Forelimb muscle (tissue), 1 donor: ENCODE measurements at regions not wholly inside any gene's neighbourhood (a gene's known extent, or its start where the extent isn't known, plus 50 kb on each side); places are given as distances from the start of the nearest gene placed in this dataset.

ENCODE experiments used
- DNase-seq: peaks from one replicate; pipeline ENCODE4 v3.0.0-alpha.2; 2013; ENCODE audit warnings: low read depth

DNA sequence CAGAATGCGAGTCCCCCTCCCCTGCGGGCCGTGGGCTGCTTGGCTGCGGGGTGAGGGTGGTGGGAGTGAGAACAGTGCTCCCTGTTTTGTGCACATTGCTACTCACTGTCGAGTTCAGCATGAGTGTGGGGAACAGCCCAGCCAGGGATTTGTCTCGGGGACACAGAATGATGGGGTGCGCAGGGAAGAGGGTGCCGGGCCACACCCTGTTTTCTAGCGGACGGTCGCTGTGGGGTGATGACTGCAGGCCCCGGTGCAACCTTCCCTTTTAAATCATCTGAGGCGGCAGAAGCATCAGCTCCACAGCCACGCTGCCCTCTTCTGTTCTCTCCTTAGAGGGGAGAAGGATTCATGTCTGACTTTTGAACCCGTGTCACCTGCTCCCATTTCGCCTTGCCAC is 1051.2 kb downstream of the TBC1D22A start:
- no peak for DNase-seq

DNA sequence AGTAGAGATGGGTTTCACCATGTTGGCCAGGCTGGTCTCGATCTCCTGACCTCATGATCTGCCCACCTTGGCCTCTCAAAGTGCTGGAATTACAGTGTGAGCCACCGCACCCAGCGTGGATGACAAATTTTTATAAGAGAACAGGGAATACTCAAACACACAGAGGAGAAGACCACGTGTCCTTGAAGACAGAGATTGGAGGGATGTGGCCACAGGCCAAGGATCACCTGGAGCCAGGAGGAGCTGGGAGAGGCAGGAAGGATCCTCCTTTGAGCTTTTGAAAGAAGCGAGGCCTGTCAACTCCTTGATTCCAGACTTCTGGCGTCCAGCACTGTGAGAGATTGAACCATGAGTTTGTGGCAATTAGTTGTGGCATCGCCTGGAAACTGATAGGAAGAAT is 1049.5 kb downstream of the TBC1D22A start:
- DNase-seq, result no peak

- DNase-seq, result no peak
These were observed 1048.4 kb downstream of the TBC1D22A start for GRCh38 chr22:47810505-47811500.

DNA sequence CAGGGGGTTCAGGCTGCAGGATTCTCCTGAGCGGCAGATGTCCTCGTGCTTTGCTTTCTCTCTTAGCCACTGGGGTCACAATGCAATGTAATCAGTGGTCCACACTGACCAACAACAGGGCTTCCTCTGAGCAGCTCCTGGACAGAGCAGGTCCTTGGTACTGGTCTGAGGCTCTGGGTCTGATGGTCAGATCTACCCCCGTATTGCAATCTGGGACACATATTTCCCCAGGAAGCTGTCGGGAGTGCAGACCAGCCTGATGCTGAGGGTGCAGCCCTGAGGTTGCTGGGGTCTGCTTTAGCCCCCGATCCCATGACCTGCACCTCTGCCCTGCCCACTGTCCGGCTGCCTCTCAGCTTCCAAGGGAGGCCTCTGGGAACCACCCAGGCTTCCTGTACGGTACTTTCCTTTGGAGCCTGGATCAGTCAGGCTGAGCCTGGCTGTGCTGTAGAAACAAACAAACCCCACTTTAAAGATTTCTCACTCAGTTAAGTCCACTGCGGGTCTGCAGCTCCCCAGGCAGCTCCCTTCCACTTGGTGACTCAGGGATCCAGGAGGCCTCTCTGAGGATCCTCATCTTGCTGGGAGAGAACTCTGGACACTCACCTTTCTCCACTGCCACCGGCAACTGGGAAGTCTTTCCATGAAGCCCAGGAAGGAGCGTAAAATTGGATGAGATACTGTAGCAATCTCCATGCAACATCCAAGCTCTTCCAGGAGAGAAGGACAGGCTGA is 1046.6 kb downstream of the TBC1D22A start:
- no peak for DNase-seq

GRCh38 chr22:47808236-47808635 is 1045.8 kb downstream of the TBC1D22A start:
- DNase-seq, result no peak

- DNase-seq, result no peak
These were observed 1045.1 kb downstream of the TBC1D22A start for GRCh38 chr22:47807506-47807905.

- no peak for DNase-seq
These were observed 1044.4 kb downstream of the TBC1D22A start for GRCh38 chr22:47806894-47807293.

GRCh38 chr22:47805394-47805935 is 1043.0 kb downstream of the TBC1D22A start:
- no peak for DNase-seq

GRCh38 chr22:47804281-47804680 is 1041.8 kb downstream of the TBC1D22A start:
- DNase-seq, result no peak

DNA sequence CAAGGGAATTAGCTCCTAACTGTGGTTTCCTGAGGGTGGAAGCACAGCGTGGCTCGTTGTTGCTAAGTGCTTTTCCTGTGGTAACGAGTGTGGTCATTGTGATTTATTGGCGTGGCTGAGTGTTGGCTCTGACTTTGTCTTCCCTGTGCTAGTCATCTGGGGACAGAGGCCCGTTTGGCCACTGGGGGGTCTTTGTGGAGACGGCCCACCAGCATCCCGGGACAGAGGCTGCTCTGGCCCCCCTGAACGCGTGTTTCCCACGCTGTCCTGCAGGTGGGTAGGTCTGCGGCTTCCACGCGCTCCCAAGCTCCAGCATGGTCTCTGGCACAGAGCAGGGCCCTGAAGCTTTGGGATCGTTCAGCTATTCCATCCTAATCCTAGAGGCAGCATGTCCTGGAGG is 1040.0 kb downstream of the TBC1D22A start:
- no peak for DNase-seq

DNA sequence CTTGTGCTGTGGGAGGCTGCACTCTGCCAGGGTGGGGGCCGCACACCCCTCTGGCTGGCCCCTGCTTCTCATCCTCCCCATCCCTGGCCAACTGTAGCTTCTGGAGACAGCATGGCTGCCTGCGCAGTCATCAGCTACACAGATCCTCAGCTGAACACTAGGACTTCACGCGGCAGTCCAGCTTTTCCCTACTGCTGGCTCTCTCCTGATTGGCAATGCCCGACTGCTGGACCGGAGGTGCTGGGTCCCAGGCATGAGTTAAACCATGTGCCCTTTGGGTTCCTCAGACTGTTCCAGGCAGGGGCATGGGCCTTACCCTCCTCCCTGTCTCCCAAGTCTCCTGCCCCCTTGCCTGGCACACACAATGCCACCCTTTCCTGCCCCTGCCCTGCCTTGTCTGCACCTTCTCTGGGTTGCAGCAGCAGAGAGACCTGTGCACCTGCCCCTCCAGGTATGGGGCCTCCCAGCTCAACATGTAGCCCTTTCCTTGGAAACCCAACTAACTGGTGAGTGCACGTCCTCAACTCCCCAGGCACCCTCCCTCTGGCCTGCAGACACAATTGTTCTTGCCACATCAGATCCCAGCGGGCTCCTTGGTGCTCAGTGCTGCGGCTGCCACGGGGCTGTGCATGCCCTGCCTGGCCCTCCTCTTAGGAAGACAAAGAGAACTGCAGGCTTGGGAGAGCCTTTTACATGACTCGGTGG is 1039.2 kb downstream of the TBC1D22A start:
- DNase-seq, result no peak

- no peak for DNase-seq
These were observed 1035.8 kb downstream of the TBC1D22A start for GRCh38 chr22:47798229-47798628.

DNA sequence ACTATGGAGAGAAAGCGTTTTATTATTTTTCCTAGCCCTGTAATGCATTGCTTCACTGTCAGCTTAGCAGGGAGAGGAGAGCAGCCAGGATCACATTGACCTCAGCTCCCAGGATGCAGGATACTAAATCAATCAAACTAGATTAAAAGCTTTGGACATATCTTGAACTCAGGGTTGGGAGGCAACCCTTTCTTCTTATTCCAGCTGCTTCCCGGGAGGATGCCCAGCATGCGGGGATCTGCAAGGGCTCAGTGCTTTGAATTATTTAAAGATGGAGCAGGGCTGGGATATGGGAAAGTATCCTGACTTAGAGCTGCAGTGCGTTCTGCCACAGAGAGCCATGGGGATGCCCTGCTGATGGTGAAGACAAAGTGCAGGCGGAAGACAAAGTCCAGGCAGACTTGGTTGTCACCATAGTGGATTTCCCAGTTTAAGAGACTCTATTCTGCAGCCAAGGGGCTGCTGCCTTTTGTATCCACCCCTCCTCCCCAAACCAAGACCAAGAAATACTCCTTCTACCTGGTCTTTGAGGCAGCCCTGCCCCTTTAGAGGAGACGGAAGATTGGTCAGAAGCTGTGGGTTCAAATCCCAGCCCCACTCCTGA is 1035.0 kb downstream of the TBC1D22A start:
- DNase-seq, result no peak

GRCh38 chr22:47796128-47796908 is 1033.9 kb downstream of the TBC1D22A start:
- no peak for DNase-seq

- no peak for DNase-seq
These were observed 1033.2 kb downstream of the TBC1D22A start for GRCh38 chr22:47795477-47796127.

DNA sequence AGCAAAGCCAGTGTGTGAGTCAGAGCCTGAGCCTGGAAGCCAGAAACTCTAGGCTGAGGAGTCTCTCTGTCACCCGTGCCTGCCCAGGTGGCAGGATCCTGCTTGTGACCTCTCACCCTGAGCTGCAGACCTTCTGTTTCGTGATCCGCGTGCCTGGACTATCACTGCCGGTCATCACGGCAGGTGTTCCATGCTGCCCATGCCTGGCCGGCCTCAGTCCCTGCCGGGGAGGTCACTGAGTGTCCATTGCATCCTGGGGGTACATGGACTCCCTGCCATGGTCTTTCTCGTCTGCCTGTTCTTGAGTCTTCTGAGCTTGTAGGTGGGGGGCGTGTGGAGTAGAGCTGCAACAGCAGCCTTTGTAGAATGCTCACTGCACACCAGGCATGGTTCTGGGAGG is 1032.4 kb downstream of the TBC1D22A start:
- no peak for DNase-seq

DNA sequence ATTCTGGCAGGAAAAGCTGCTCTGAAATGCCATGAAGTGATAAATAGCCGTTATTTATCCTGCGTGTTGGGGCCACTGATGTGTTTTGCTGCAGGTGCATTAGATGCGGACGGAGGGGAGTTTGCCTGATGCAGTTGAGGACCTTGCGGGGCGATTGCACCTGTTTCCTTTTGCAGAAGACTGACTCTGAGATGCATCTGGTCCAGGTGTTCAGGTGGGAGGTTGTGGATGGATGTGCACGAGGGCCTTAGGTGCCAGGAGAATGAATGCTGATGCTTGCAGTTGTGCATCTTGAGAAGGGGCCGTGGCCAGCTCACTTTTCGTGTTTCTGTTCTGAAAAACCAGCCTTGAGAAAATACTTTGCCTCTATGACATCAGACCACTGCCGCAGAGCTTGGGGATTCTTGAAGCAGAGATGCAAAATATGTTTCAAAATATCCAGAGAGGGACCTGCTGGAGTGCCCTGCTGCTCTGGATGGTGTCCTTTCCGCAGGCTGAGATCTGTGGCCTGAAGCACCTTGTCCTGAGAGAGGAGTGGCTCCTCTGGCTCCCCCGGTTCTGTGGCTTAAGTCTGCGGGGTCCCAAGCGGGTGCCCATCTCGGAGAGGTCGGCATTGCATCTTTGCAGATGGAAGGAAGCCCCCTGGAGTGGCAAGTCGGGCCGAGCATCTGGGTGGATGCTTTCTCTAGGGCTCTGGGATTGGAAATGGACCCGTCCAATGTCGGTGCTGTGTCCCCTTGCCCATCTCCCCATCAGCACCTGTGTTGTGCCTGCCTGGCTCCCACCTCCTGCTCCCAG is 1031.1 kb downstream of the TBC1D22A start:
- DNase-seq, result no peak

DNA sequence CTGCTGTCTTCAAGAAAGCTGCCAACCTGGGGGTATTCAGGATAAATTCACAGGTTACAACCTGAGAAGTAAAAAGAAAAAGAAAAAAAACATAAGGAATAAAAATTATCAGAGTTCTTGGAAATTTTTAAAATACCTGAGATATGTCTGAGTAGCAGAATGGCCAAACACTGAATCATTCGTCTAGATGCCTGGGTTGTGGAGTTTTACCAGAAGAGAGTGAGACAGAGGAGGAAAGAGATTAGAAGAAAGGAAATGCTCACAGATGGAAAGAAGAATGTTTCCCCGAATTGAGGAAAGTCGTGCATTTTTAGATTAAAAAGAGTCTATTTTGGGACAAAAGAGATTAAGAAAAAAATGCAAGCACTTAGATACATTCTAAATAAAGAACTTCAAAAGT is 1026.7 kb downstream of the TBC1D22A start:
- DNase-seq, result no peak

- DNase-seq, result no peak
These were observed 1026.0 kb downstream of the TBC1D22A start for GRCh38 chr22:47788461-47788860.
